C4-2B (cell line): ENCODE measurements at regions not wholly inside any gene's neighbourhood (a gene's known extent, or its start where the extent isn't known, plus 50 kb on each side); places are given as distances from the start of the nearest gene placed in this dataset.

Source experiments
- H3K27ac ChIP-seq: fragments of 450-650 bp; 2 replicates; pipeline ENCODE4 v1.5.1; 2017
- CTCF ChIP-seq: fragments of 450-650 bp; conservative IDR thresholded peaks from 2 replicates; pipeline ENCODE4 v1.5.1; 2017; ENCODE audit warnings: mild to moderate bottlenecking
- ZFX ChIP-seq: fragments of 450-650 bp; IDR thresholded peaks from 2 replicates; pipeline ENCODE4 v1.6.1; 2017

GRCh38 chr21:22725436-22725835, 1727.2 kb downstream of the NCAM2 start:
- no peak overlapping the region for H3K27ac ChIP-seq
- no peak for TF ChIP-seq CTCF
- no peak for TF ChIP-seq ZFX

- TF ChIP-seq CTCF (no peak), ZFX (no peak)
- H3K27ac ChIP-seq = no peak overlapping the region
Measured at GRCh38 chr21:22728091-22728490, 1729.9 kb downstream of the NCAM2 start.

- no peak overlapping the region for H3K27ac ChIP-seq
- TF ChIP-seq CTCF (no peak), ZFX (no peak)
Measured at GRCh38 chr21:22743085-22743484, 1744.9 kb downstream of the NCAM2 start.

- H3K27ac ChIP-seq = no peak overlapping the region
- no peak for TF ChIP-seq CTCF
- no peak for TF ChIP-seq ZFX
Measured at GRCh38 chr21:22754746-22755145, 1756.5 kb downstream of the NCAM2 start.

- H3K27ac ChIP-seq = no peak overlapping the region
- TF ChIP-seq ZFX (no peak), CTCF (no peak)
Measured at GRCh38 chr21:22758478-22758877, 1760.3 kb downstream of the NCAM2 start.

- H3K27ac ChIP-seq = no peak overlapping the region
- TF ChIP-seq ZFX (no peak), CTCF (no peak)
Measured at GRCh38 chr21:22762463-22762862, 1764.3 kb downstream of the NCAM2 start.

- H3K27ac ChIP-seq = no peak overlapping the region
- TF ChIP-seq ZFX (no peak), CTCF (no peak)
Measured at GRCh38 chr21:22763442-22763841, 1765.2 kb downstream of the NCAM2 start.
